T-helper 17 cell (primary cell): ENCODE measurements at regions not wholly inside any gene's neighbourhood (a gene's known extent, or its start where the extent isn't known, plus 50 kb on each side); places are given as distances from the start of the nearest gene placed in this dataset.

ENCODE experiments used
- ATAC-seq: fragments of 150-1000 bp; cut with Tn5 transposase; 2 replicates; pipeline ENCODE4 v1.10.0; 2021; ENCODE audit warnings: mild to moderate bottlenecking, moderate library complexity
- DNase-seq, 3 donors: peaks; one replicate each; pipeline versions ENCODE4 v3.0.0 to v3.0.0-alpha.2; 2020 to 2021
- H3K9me3 ChIP-seq: one replicate; pipeline ENCODE4 v1.7.0; 2013; ENCODE audit warnings: low read length, mild to moderate bottlenecking; ENCODE audit not compliant: control insufficient read depth, poor library complexity, severe bottlenecking
- H3K27ac Mint-ChIP-seq: one replicate; pipeline ENCODE4 v1.8.0; 2022; ENCODE audit warnings: mild to moderate bottlenecking, moderate library complexity, mixed read lengths
- H3K27me3 Mint-ChIP-seq: one replicate; pipeline ENCODE4 v1.8.0; 2022; ENCODE audit warnings: mixed read lengths
- H3K36me3 Mint-ChIP-seq: one replicate; pipeline ENCODE4 v1.8.0; 2022; ENCODE audit warnings: low read depth, mixed read lengths
- H3K4me1 Mint-ChIP-seq: one replicate; pipeline ENCODE4 v1.8.0; 2022; ENCODE audit warnings: mild to moderate bottlenecking, mixed read lengths
- H3K4me3 Mint-ChIP-seq: one replicate; pipeline ENCODE4 v1.8.0; 2022; ENCODE audit warnings: mild to moderate bottlenecking, moderate library complexity, mixed read lengths

GRCh38 chr1:88134983-88135921 is 548.8 kb upstream of the PKN2 start:
- Mint-ChIP-seq H3K4me3 (no peak overlapping the region), H3K27me3 (peaks cover 7% of the 10 kb centered on the region), H3K36me3 (no peaks in the 10 kb centered on the region), H3K27ac (no peak overlapping the region), H3K4me1 (no peaks in the 10 kb centered on the region)
- ATAC-seq (no peak), DNase-seq (no peak)
- H3K9me3 ChIP-seq, result no peaks in the 10 kb centered on the region

GRCh38 chr1:88139633-88140032 is 544.4 kb upstream of the PKN2 start:
- DNase-seq, result no peak
- H3K4me1 Mint-ChIP-seq, result peaks cover 3% of the 10 kb centered on the region
- no peak overlapping the region for H3K27ac Mint-ChIP-seq
- ATAC-seq, result no peak
- H3K36me3 Mint-ChIP-seq, result no peaks in the 10 kb centered on the region
- H3K27me3 Mint-ChIP-seq, result peaks cover 13% of the 10 kb centered on the region
- H3K4me3 Mint-ChIP-seq, result no peak overlapping the region
- no peaks in the 10 kb centered on the region for H3K9me3 ChIP-seq

GRCh38 chr1:88140325-88140724 is 543.7 kb upstream of the PKN2 start:
- Mint-ChIP-seq H3K4me1 (peaks cover 3% of the 10 kb centered on the region), H3K4me3 (no peak overlapping the region), H3K27me3 (peaks cover 19% of the 10 kb centered on the region), H3K36me3 (peaks cover 3% of the 10 kb centered on the region), H3K27ac (no peak overlapping the region)
- ATAC-seq, result no peak
- H3K9me3 ChIP-seq, result no peaks in the 10 kb centered on the region
- DNase-seq, result no peak

GRCh38 chr1:88141499-88142074 is 542.5 kb upstream of the PKN2 start:
- no peak overlapping the region for H3K27ac Mint-ChIP-seq
- H3K9me3 ChIP-seq, result no peaks in the 10 kb centered on the region
- peak overlapping the region; percentile 39 for H3K4me3 Mint-ChIP-seq

GRCh38 chr1:88145752-88146151 is 538.3 kb upstream of the PKN2 start:
- no peak overlapping the region for H3K27ac Mint-ChIP-seq
- DNase-seq, result no peak
- H3K36me3 Mint-ChIP-seq, result peaks cover 3% of the 10 kb centered on the region
- H3K4me1 Mint-ChIP-seq, result peaks cover 3% of the 10 kb centered on the region
- H3K4me3 Mint-ChIP-seq, result no peak overlapping the region
- no peak for ATAC-seq
- H3K9me3 ChIP-seq, result no peaks in the 10 kb centered on the region
- H3K27me3 Mint-ChIP-seq, result peaks cover 23% of the 10 kb centered on the region

More at GRCh38 chr1:88141499-88142074, 542.5 kb upstream of the PKN2 start:
- no peak for ATAC-seq
- DNase-seq, result no peak
- H3K36me3 Mint-ChIP-seq, result peaks cover 3% of the 10 kb centered on the region
- peaks cover 25% of the 10 kb centered on the region for H3K27me3 Mint-ChIP-seq
- H3K4me1 Mint-ChIP-seq, result peaks cover 3% of the 10 kb centered on the region

GRCh38 chr1:88149686-88150085 is 534.4 kb upstream of the PKN2 start:
- no peak for ATAC-seq
- Mint-ChIP-seq H3K4me3 (no peak overlapping the region), H3K4me1 (no peaks in the 10 kb centered on the region), H3K27me3 (peaks cover 17% of the 10 kb centered on the region), H3K27ac (no peak overlapping the region), H3K36me3 (peaks cover 3% of the 10 kb centered on the region)
- no peaks in the 10 kb centered on the region for H3K9me3 ChIP-seq
- no peak for DNase-seq

- DNase-seq (no peak), ATAC-seq (no peak)
- H3K4me1 Mint-ChIP-seq, result no peaks in the 10 kb centered on the region
- H3K36me3 Mint-ChIP-seq, result no peaks in the 10 kb centered on the region
- no peak overlapping the region for H3K4me3 Mint-ChIP-seq
- peaks cover 11% of the 10 kb centered on the region for H3K27me3 Mint-ChIP-seq
- H3K27ac Mint-ChIP-seq, result no peak overlapping the region
- H3K9me3 ChIP-seq, result no peaks in the 10 kb centered on the region
These were observed 533.7 kb upstream of the PKN2 start for GRCh38 chr1:88150330-88150729.

- DNase-seq, result no peak
- no peaks in the 10 kb centered on the region for H3K9me3 ChIP-seq
- ATAC-seq, result no peak
- no peak overlapping the region for H3K27ac Mint-ChIP-seq
- H3K4me1 Mint-ChIP-seq, result no peaks in the 10 kb centered on the region
- no peaks in the 10 kb centered on the region for H3K36me3 Mint-ChIP-seq
- H3K27me3 Mint-ChIP-seq, result peaks cover 29% of the 10 kb centered on the region
- no peak overlapping the region for H3K4me3 Mint-ChIP-seq
These were observed 520.9 kb upstream of the PKN2 start for GRCh38 chr1:88163187-88163586.

GRCh38 chr1:88168126-88168525 is 515.9 kb upstream of the PKN2 start:
- Mint-ChIP-seq H3K27ac (no peak overlapping the region), H3K36me3 (no peaks in the 10 kb centered on the region), H3K4me1 (no peaks in the 10 kb centered on the region), H3K27me3 (peaks cover 53% of the 10 kb centered on the region), H3K4me3 (no peak overlapping the region)
- ATAC-seq (no peak), DNase-seq (no peak)
- no peaks in the 10 kb centered on the region for H3K9me3 ChIP-seq

GRCh38 chr1:88169139-88169538 is 514.9 kb upstream of the PKN2 start:
- H3K27me3 Mint-ChIP-seq, result peaks cover 55% of the 10 kb centered on the region
- H3K27ac Mint-ChIP-seq, result no peak overlapping the region
- no peak for ATAC-seq
- no peak for DNase-seq
- no peaks in the 10 kb centered on the region for H3K36me3 Mint-ChIP-seq
- H3K4me1 Mint-ChIP-seq, result no peaks in the 10 kb centered on the region
- H3K4me3 Mint-ChIP-seq, result no peak overlapping the region
- H3K9me3 ChIP-seq, result no peaks in the 10 kb centered on the region

GRCh38 chr1:88169939-88170338 is 514.1 kb upstream of the PKN2 start:
- Mint-ChIP-seq H3K4me3 (no peak overlapping the region), H3K36me3 (no peaks in the 10 kb centered on the region), H3K4me1 (no peaks in the 10 kb centered on the region), H3K27ac (no peak overlapping the region), H3K27me3 (peaks cover 55% of the 10 kb centered on the region)
- no peak for DNase-seq
- H3K9me3 ChIP-seq, result no peaks in the 10 kb centered on the region
- no peak for ATAC-seq

- no peaks in the 10 kb centered on the region for H3K9me3 ChIP-seq
- Mint-ChIP-seq H3K4me1 (no peaks in the 10 kb centered on the region), H3K27me3 (peaks cover 65% of the 10 kb centered on the region), H3K36me3 (no peaks in the 10 kb centered on the region), H3K4me3 (no peak overlapping the region), H3K27ac (no peak overlapping the region)
- DNase-seq (no peak), ATAC-seq (no peak)
These were observed 508.9 kb upstream of the PKN2 start for GRCh38 chr1:88175120-88175630.

GRCh38 chr1:88175631-88176226 is 508.3 kb upstream of the PKN2 start:
- no peak for ATAC-seq
- no peaks in the 10 kb centered on the region for H3K36me3 Mint-ChIP-seq
- DNase-seq, result no peak
- H3K27ac Mint-ChIP-seq, result no peak overlapping the region
- peaks cover 63% of the 10 kb centered on the region for H3K27me3 Mint-ChIP-seq
- no peaks in the 10 kb centered on the region for H3K9me3 ChIP-seq
- no peaks in the 10 kb centered on the region for H3K4me1 Mint-ChIP-seq
- no peak overlapping the region for H3K4me3 Mint-ChIP-seq
